ENCODE measurements at regions not wholly inside any gene's neighbourhood (a gene's known extent, or its start where the extent isn't known, plus 50 kb on each side); places are given as distances from the start of the nearest gene placed in this dataset.

DNA sequence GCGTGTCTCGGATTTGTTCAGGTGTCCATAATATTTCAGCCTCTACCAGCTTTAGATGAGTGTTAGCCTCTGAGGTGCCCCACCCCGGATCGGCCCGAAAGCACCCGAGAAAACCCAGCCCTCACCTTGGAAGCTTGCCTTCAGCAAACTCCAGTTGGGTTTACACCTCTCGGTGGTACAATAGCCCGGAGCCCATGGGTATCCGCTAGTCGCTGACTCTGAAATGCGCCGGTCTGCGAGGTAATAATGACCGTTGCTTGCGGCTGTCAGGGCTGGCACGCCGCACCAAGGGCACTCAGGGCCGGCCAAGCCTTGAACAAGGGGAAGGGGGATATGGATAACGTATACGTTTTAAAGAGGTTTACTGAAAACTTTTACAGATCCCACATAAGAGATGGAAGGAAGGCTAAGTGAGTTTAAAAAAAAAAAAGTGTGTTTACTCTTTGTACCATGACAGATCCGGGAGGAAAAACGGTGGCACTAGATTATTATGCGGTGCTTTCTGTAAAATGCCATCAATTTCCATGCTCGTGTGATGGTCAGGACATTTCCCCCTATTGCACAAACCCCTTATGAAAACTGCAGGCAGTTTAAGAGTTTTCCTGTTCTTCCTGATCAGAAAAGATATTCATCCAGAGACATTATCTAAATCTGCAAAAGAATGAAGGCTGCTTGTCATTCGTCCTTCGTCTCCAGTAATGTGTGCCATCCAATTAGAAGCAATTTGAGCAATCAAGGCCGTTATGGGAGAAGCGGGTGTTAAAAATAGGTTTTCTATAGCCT, 124.2 kb downstream of the TMEM161B start:
- peak; percentile 9 for DNase-seq

DNA sequence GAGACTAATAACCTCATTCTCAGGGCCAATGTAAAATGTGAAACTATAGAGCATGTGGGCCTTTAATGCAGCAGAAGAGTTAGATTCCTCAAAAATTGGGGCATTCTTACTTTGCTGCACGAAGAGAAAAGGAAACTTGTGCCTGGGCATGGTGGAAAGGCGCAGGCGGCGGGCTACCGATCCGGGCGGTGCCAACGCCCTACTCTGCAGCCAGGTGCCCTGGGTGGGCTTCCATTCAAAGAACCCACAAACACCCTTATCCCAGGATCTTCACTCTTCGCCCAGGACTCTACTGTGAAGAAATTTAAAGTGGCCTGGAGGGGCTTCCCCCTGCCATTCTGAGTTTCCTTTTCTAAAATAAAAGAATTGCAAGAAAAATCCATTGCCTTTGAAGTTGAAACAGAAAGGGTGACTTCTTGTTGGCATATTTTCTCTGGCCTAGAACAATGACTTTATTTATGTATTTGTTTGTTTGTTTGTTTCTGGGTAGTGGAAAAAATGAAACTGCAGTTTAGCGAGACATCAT, 124.9 kb downstream of the TMEM161B start:
- no peak for DNase-seq

- peak; percentile 35 for DNase-seq
Observed at GRCh38 chr5:88142886-88143692, 125.6 kb downstream of the TMEM161B start.

DNA sequence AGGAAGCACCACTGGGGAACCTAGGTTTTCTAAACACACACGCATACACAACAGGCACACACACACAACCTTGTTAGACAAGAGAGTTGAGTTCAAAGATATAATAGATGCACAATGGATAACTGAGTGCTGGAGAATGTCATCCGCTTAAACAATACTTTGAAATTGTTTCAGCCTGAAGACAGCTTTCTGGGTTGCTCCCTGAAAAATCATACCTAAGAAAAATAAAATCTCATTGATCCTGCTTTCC, 126.1 kb downstream of the TMEM161B start:
- no peak for DNase-seq

DNA sequence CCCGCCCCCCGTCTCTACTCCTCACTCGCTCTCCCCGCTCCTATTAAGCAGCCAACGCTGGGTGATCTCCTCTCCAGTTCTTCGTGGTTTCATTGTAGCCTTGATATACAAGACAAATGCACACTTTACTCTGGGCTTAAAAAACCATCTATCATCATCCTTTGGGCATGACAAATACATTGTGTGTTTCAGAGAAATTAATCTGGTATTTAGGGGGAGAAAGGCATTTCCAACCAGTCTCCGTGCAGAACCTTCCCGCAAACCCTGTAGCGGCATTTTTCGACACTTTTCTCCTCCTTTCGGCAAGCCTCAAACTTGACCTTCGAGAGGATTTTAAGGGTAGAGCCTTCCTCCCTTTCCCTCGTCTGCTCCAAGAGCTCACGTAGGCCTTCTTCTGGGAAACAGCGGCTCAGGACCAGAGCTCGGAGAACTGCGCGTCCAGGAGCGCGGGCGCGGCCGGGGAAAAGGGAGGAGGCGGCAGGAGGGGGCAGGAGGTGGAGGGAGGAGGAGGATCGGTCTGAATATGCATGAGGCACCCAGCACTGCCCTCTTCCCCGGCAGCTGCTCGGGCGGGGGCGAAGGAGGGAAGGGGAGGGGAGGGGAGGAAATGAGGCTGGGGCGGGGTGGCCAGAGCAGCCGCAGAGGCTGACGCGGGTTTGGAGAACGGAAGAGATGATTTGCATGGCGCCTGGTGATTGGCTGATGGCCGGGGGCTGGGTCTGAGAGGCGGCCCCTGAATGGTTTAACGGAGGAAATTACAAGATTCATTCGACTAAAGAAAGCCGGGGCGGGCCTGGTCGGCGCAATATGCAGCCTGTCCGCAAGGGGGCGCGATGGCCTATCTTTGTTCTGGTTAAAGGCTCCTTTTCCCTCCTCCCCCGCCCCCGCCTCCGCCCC, 127.5 kb downstream of the TMEM161B start:
- peak; percentile 98 for DNase-seq

- no peak for DNase-seq
Observed at GRCh38 chr5:88140396-88140855, 128.2 kb downstream of the TMEM161B start.

GRCh38 chr5:88130211-88130815, 138.3 kb downstream of the TMEM161B start:
- DNase-seq: no peak

DNA sequence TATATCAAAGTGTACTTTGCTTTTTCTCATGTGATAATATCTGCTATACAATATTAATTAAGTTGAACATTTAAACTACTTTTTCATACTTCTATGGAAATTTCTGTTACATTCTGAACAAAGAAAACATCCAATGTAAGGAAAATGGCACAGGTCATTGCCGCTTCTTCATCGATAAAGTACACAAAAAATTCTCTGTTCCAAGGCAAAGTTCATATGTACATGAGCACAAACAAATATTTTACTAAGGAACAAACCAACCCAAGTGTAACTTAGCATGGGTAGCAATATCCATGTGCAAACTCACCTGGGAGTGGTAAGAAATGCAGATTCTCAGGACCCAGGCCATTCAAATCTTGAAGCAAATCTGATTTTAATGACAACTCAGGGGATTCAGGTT, 139.8 kb downstream of the TMEM161B start:
- no peak for DNase-seq

DNA sequence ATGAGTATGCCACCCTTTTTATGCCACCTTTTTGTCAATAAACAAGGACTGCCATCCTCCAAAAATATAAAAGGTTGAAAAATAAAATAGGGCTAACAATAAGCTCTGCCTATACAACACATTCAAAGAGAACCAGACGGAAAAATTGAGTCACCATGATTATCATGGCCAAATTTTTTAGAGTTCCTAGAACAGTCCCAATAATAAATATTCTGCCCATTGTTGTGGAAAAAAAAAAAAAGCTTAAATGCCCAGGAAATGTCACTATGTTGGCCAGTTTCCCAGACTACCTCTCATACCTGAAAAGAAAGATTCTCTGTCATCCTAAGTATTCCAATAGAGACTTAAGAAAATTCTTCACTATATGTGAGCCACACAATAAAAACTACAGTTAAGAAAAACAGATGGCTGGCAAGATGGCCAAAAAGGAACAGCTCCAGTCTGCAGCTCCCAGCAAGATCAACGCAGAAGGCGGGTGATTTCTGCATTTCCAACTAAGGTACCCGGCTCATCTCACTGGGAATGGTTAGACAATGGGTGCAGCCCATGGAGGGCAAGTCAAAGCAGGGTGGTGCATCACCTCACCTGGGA, 149.0 kb downstream of the TMEM161B start:
- DNase-seq: no peak

GRCh38 chr5:88118179-88118578, 150.5 kb downstream of the TMEM161B start:
- no peak for DNase-seq

GRCh38 chr5:88117546-88117945, 151.1 kb downstream of the TMEM161B start:
- DNase-seq: no peak

GRCh38 chr5:88116396-88116795, 152.2 kb downstream of the TMEM161B start:
- DNase-seq: no peak

GRCh38 chr5:88115211-88115610, 153.4 kb downstream of the TMEM161B start:
- DNase-seq: no peak

- no peak for DNase-seq
Observed at GRCh38 chr5:88113429-88113828, 155.2 kb downstream of the TMEM161B start.

GRCh38 chr5:88109818-88110217, 158.8 kb downstream of the TMEM161B start:
- no peak for DNase-seq

- no peak for DNase-seq
Observed at GRCh38 chr5:88108490-88109279, 160.0 kb downstream of the TMEM161B start.

GRCh38 chr5:88094906-88095496, 173.6 kb downstream of the TMEM161B start:
- DNase-seq: no peak

GRCh38 chr5:88094403-88094802, 174.2 kb downstream of the TMEM161B start:
- no peak for DNase-seq

GRCh38 chr5:88093765-88094164, 174.9 kb downstream of the TMEM161B start:
- no peak for DNase-seq

DNA sequence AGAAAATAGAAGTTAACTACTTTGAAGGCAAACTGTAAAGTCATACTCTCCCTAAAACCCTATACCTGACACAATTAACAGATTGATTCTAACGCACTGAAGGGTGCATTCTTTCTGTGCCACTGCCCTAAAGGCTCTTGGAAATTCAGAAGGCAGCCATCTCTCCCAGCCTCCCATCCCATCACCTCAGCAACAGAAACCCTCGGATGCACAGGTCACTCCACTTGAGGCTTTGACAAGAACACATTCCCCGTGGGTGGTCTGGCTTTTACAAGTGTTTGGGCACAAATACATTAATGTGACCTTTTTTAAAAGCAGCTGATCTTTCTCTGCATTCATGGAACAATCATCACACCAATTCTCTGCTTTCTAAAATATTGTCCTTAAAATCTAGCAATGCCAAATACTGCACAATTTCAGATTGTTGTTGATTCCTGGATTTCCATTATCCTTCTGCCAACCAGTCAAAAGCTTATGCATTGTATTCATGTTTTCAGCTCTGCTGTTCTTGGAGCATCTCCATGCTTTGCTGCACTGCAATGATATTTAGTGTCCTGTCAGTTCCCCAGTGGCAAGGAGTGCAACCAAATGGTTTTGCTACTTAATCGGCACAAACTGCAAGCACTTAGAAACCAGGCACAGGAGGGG, 175.6 kb downstream of the TMEM161B start:
- DNase-seq: no peak
